ENCODE measurements at regions not wholly inside any gene's neighbourhood (a gene's known extent, or its start where the extent isn't known, plus 50 kb on each side); places are given as distances from the start of the nearest gene placed in this dataset.

DNA sequence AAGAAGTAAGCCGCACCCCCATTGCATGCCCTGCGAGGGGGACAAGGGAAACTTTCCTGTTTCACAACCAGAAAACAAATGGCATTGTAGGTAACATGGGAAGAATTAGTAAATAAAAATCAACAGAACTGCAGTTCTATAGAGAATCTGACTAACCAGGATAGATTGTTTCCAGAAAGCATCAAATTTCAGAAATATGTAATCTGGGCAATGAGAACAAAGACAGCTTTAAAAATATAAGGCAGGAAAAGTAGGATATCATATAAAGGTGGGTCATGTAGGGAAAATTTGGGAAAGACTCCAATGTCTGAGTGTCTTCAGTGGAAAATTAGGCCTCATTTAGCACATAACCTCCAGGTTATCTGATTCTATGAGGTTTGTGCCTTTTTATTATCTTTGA is 58.3 kb upstream of the RANBP6 start:
- TF ChIP-seq, protein P1, sequence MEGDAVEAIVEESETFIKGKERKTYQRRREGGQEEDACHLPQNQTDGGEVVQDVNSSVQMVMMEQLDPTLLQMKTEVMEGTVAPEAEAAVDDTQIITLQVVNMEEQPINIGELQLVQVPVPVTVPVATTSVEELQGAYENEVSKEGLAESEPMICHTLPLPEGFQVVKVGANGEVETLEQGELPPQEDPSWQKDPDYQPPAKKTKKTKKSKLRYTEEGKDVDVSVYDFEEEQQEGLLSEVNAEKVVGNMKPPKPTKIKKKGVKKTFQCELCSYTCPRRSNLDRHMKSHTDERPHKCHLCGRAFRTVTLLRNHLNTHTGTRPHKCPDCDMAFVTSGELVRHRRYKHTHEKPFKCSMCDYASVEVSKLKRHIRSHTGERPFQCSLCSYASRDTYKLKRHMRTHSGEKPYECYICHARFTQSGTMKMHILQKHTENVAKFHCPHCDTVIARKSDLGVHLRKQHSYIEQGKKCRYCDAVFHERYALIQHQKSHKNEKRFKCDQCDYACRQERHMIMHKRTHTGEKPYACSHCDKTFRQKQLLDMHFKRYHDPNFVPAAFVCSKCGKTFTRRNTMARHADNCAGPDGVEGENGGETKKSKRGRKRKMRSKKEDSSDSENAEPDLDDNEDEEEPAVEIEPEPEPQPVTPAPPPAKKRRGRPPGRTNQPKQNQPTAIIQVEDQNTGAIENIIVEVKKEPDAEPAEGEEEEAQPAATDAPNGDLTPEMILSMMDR (IDR thresholded peaks at IDR 0.05; ENCODE audit: low read depth, low read length): no peak
- TF ChIP-seq EZH2phosphoT487 (IDR thresholded peaks at IDR 0.05; ENCODE audit: low read depth): no peak
